Thoracic aorta (tissue), 2 donors: ENCODE measurements at regions not wholly inside any gene's neighbourhood (a gene's known extent, or its start where the extent isn't known, plus 50 kb on each side); places are given as distances from the start of the nearest gene placed in this dataset.

Experiments
- ATAC-seq: fragments of 150-250 bp; one replicate; pipeline ENCODE4 v1.8.0; 2017; ENCODE audit warnings: low read depth; ENCODE audit not compliant: insufficient number of reproducible peaks, low FRiP score
- DNase-seq: peaks from one replicate; pipeline ENCODE4 v3.0.0-alpha.2; 2020; ENCODE audit warnings: low spot score
- H3K27ac ChIP-seq, 2 donors: fragments of 200-600 bp; sonication (generic); 1 replicate in 1 of 2; 2 replicates in 1 of 2; pipeline ENCODE4 v1.5.1; 2016; ENCODE audit warnings: mild to moderate bottlenecking in 2 of 2, moderate library complexity in 2 of 2
- H3K27me3 ChIP-seq: fragments of 200-600 bp; sonication (generic); replicated peaks from 2 replicates; pipeline ENCODE4 v1.6.0; 2016; ENCODE audit warnings: mild to moderate bottlenecking; ENCODE audit not compliant: insufficient read depth
- H3K36me3 ChIP-seq: fragments of 200-600 bp; sonication (generic); one replicate; pipeline ENCODE4 v1.5.1; 2016
- H3K4me1 ChIP-seq, 2 donors: fragments of 200-600 bp; sonication (generic); 1 replicate in 1 of 2; 2 replicates in 1 of 2; pipeline versions ENCODE4 v1.5.1 to v1.6.0; 2016; ENCODE audit warnings: low read depth in 2 of 2, mild to moderate bottlenecking in 1 of 2; ENCODE audit not compliant: control insufficient read depth in 1 of 2
- H3K4me3 ChIP-seq: fragments of 200-600 bp; sonication (generic); 2 replicates; pipeline ENCODE4 v1.5.1; 2016; ENCODE audit warnings: mild to moderate bottlenecking
- H3K9me3 ChIP-seq: fragments of 200-600 bp; sonication (generic); 2 replicates; pipeline ENCODE4 v1.5.1; 2016
- TF ChIP-seq, protein P1 (sequence below): fragments of 200-600 bp; sonication (generic); IDR thresholded peaks from one replicate; pipeline ENCODE4 v1.5.1; 2019; ENCODE audit warnings: antibody characterized with exemption

DNA sequence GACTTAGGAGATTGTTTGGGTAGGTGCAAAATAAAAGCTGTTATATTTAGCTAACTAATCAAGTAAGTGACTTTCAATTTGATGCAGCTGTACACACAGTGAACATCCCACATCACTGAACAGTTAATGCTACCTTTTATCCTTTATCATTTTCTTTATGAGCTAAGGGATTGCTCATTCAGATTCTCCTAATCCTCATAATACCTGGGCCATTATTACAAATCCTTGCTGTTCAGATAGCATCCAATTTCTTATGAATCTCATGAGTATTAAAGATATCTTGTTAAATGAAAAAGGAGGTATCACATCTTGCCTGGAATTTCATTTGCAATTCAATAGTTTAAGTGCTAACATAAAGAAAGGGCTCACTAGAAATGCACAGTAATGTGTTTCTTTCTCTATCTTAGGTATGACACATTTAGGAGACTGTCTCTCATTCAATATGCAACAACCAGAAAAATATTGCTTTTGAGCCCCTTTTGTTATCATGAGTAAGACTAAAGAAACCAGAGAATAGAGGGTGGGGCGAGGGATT, 918.5 kb downstream of the CBLN2 start:
- no peak for DNase-seq
- H3K36me3 ChIP-seq: no peaks in the 10 kb centered on the region
- no peak overlapping the region for H3K27ac ChIP-seq
- no peaks in the 10 kb centered on the region for H3K4me1 ChIP-seq
- H3K27me3 ChIP-seq: no peaks in the 10 kb centered on the region
- H3K4me3 ChIP-seq: no peak overlapping the region
- no peaks in the 10 kb centered on the region for H3K9me3 ChIP-seq
- no peak for ATAC-seq
- TF ChIP-seq, protein P1, sequence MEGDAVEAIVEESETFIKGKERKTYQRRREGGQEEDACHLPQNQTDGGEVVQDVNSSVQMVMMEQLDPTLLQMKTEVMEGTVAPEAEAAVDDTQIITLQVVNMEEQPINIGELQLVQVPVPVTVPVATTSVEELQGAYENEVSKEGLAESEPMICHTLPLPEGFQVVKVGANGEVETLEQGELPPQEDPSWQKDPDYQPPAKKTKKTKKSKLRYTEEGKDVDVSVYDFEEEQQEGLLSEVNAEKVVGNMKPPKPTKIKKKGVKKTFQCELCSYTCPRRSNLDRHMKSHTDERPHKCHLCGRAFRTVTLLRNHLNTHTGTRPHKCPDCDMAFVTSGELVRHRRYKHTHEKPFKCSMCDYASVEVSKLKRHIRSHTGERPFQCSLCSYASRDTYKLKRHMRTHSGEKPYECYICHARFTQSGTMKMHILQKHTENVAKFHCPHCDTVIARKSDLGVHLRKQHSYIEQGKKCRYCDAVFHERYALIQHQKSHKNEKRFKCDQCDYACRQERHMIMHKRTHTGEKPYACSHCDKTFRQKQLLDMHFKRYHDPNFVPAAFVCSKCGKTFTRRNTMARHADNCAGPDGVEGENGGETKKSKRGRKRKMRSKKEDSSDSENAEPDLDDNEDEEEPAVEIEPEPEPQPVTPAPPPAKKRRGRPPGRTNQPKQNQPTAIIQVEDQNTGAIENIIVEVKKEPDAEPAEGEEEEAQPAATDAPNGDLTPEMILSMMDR: no peak

DNA sequence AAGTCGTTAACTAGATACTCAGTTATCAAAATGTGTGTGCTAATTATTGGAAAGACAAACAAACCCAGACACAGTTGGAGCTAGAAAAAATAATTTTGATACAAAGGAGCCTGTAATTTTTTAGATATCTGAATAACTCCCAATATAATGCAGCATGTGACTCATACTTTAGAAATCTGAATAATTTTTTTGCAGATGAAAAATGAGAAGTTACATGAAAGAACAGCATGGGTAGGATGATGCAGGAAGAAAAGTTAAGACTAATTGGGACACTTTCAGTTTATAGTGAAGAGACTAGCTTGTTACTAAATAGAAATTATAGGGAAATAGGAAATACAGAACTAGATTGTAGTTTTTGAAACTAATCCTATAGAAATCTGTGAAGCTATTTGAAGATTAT, 945.8 kb downstream of the CBLN2 start:
- no peaks in the 10 kb centered on the region for H3K36me3 ChIP-seq

DNA sequence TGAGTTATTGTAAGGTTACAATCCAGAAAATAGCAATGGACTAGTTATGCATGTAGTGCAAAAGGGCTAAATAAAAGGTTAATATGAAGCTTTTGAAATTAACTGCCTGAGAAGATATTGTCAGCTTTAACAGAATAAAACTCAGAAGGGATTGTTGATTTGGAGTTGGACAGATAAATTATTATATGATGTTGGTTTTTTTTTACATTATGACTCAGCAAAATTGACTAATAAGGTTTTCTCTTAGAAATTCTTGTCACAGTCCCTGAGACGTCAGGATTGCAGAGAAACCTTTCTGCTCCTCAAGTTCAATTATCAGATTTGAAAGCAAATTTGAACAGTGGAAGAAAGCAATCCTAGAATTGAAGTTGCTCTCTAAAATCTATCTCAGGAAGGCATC, 946.9 kb downstream of the CBLN2 start:
- TF ChIP-seq, protein P1: no peak
- H3K27me3 ChIP-seq: no peaks in the 10 kb centered on the region
- H3K27ac ChIP-seq: no peak overlapping the region
- H3K4me1 ChIP-seq: no peaks in the 10 kb centered on the region
- H3K9me3 ChIP-seq: no peaks in the 10 kb centered on the region
- ATAC-seq: no peak
- DNase-seq: no peak
- H3K4me3 ChIP-seq: no peak overlapping the region
- H3K36me3 ChIP-seq: no peaks in the 10 kb centered on the region

More for the DNA sequence above, 945.8 kb downstream of the CBLN2 start:
- no peak overlapping the region for H3K27ac ChIP-seq
- H3K4me3 ChIP-seq: no peak overlapping the region
- no peak for DNase-seq
- no peaks in the 10 kb centered on the region for H3K27me3 ChIP-seq
- TF ChIP-seq, protein P1: no peak
- no peaks in the 10 kb centered on the region for H3K4me1 ChIP-seq
- H3K9me3 ChIP-seq: no peaks in the 10 kb centered on the region
- no peak for ATAC-seq

DNA sequence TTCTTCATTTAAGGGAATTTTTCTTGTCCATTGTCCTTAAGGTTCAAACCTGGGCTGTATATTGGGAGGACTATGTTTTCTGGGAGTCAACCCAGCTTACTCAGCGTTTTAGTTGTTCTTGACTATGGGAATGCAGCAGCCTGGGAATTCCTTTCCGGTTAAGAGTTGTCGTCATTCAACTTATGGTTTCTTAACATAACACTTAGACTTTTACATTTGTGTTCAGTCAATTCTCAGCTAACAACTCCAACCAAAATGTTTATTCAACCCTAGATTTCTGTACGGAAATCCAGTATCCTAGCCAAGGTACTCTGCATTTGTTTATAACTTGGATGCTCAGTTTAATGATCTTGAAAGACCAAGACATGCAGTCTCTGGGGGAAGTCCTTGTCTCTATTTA, 960.9 kb downstream of the CBLN2 start:
- TF ChIP-seq, protein P1: no peak
- ATAC-seq (no peak), DNase-seq (no peak)
- Histone ChIP-seq H3K4me3 (no peak overlapping the region), H3K36me3 (no peaks in the 10 kb centered on the region), H3K4me1 (no peaks in the 10 kb centered on the region), H3K27me3 (no peaks in the 10 kb centered on the region), H3K27ac (no peak overlapping the region), H3K9me3 (no peaks in the 10 kb centered on the region)

DNA sequence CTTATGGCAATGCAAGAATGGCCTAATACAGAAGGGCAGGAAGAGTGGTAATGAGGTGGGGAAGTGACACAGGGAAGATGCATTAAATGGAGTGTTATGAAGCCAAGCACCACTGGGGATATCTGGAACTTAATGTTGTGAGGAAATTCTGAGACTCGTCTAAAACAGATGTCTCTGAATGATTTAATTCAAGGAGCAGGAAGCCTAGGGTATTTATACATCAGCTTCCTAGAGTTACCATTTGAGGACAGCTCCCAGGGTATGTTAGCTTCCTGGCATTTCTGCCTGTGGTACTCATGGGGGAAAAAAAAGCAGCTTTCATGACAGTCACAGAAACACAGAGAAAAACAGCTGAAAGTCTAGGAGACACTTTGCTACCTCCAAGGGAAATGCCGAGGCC, 989.5 kb downstream of the CBLN2 start:
- DNase-seq (no peak), ATAC-seq (no peak)
- TF ChIP-seq, protein P1: no peak
- no peaks in the 10 kb centered on the region for H3K4me1 ChIP-seq
- no peaks in the 10 kb centered on the region for H3K9me3 ChIP-seq
- no peaks in the 10 kb centered on the region for H3K27me3 ChIP-seq
- no peak overlapping the region for H3K4me3 ChIP-seq
- no peaks in the 10 kb centered on the region for H3K36me3 ChIP-seq
- no peak overlapping the region for H3K27ac ChIP-seq
